MCF 10A (cell line): ENCODE measurements at regions not wholly inside any gene's neighbourhood (a gene's known extent, or its start where the extent isn't known, plus 50 kb on each side); places are given as distances from the start of the nearest gene placed in this dataset.

Experiments used
- BruUV-seq: library from RNA; stranded (reverse); fragments of 400-500 nt; replicated peaks from 2 replicates; lab custom pipeline; 2021; lab: Mats Ljungman, UMichigan
- CTCF ChIA-PET: fragments of 300-600 bp; sonication (Branson Sonifier 250); formaldehyde crosslinking; extraction: SDS; loops from one replicate; lab custom pipeline; 2021; ENCODE audit warnings: antibody characterized with exemption, inconsistent platforms; lab: Yijun Ruan, JAX
- POLR2A ChIA-PET: fragments of 300-600, 350-650 bp; sonication (Branson Sonifier 250); formaldehyde crosslinking; extraction: SDS; loops from one replicate; lab custom pipeline; 2020; ENCODE audit warnings: antibody characterized with exemption, inconsistent platforms; lab: Yijun Ruan, JAX
- DNase-seq: peaks from one replicate; pipeline ENCODE4 v3.0.0-alpha.2; 2018; ENCODE audit not compliant: unreplicated experiment
- H3K27ac Mint-ChIP-seq: one replicate; pipeline ENCODE4 v1.8.0; 2022; ENCODE audit warnings: mild to moderate bottlenecking, low read depth, mixed read lengths; ENCODE audit not compliant: unreplicated experiment
- H3K27me3 Mint-ChIP-seq: one replicate; pipeline ENCODE4 v1.8.0; 2022; ENCODE audit warnings: mixed read lengths; ENCODE audit not compliant: insufficient read depth, unreplicated experiment
- H3K36me3 Mint-ChIP-seq: one replicate; pipeline ENCODE4 v1.8.0; 2022; ENCODE audit warnings: mild to moderate bottlenecking, moderate library complexity, mixed read lengths; ENCODE audit not compliant: insufficient read depth, unreplicated experiment
- H3K4me1 Mint-ChIP-seq: one replicate; pipeline ENCODE4 v1.8.0; 2022; ENCODE audit warnings: mixed read lengths; ENCODE audit not compliant: insufficient read depth, unreplicated experiment
- H3K4me3 Mint-ChIP-seq: one replicate; pipeline ENCODE4 v1.8.0; 2022; ENCODE audit warnings: mild to moderate bottlenecking, moderate library complexity, mixed read lengths; ENCODE audit not compliant: unreplicated experiment
- H3K9me3 Mint-ChIP-seq: one replicate; pipeline ENCODE4 v1.8.0; 2022; ENCODE audit warnings: mixed read lengths; ENCODE audit not compliant: unreplicated experiment
- CTCF ChIP-seq: fragments of 200-600 bp; IDR thresholded peaks from one replicate; pipeline ENCODE4 v1.8.0; 2022; ENCODE audit warnings: antibody characterized with exemption, mild to moderate bottlenecking; ENCODE audit not compliant: unreplicated experiment
- intact Hi-C: fragments of 100-400 bp; cut with micrococcal nuclease; formaldehyde crosslinking; loops from 2 replicates; pipeline ENCODE4 v1.14.1; 2022

- Mint-ChIP-seq H3K36me3 (no peaks in the 10 kb centered on the region), H3K27ac (no peak overlapping the region), H3K4me3 (no peak overlapping the region), H3K27me3 (peaks cover 21% of the 10 kb centered on the region), H3K4me1 (no peaks in the 10 kb centered on the region), H3K9me3 (no peaks in the 10 kb centered on the region)
- no TSS peak for BruUV-seq
- ChIA-PET POLR2A (no interaction called here), CTCF (interaction anchor here (0.7 to 1.2 kb wide), 2 partner anchors 90 to 717 kb away, joined by 3 to 4 read pairs; partner anchors contain the start of gene SLC30A5)
- intact Hi-C loops: no loop called here
- DNase-seq: no peak
- no peak for TF ChIP-seq CTCF
Observed at GRCh38 chr5:69004127-69004526, 89.7 kb upstream of the SLC30A5 start.

DNA sequence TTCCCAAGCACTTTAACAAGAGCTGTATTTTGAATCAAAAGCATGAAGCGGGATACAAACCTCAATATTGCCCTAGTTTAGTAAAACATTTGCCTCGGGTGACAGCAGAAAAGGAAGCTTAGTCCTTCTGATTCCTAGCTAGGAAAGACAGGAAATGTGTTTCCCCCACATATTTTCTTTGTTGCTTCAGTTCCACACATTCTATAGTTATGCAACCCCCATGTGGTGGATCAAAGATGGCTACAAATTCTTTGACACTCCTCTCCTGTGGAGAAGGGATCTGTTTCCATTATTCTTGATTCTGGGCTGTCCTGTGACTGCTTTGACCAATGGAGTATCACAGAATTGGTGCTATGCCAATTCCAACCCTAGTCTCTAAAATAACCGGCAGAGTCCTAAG, 89.1 kb upstream of the SLC30A5 start:
- intact Hi-C loops: loop anchor here (5.0 kb wide), 2 partner anchors 542 to 717 kb away; no protein-coding TSS in a partner anchor
- no peak overlapping the region for H3K27ac Mint-ChIP-seq
- no peak for TF ChIP-seq CTCF
- no TSS peak for BruUV-seq
- no peak overlapping the region for H3K4me3 Mint-ChIP-seq
- DNase-seq: no peak
- no peaks in the 10 kb centered on the region for H3K9me3 Mint-ChIP-seq
- ChIA-PET CTCF (no interaction called here), POLR2A (no interaction called here)
- peaks cover 27% of the 10 kb centered on the region for H3K27me3 Mint-ChIP-seq
- no peaks in the 10 kb centered on the region for H3K36me3 Mint-ChIP-seq
- H3K4me1 Mint-ChIP-seq: no peaks in the 10 kb centered on the region

DNA sequence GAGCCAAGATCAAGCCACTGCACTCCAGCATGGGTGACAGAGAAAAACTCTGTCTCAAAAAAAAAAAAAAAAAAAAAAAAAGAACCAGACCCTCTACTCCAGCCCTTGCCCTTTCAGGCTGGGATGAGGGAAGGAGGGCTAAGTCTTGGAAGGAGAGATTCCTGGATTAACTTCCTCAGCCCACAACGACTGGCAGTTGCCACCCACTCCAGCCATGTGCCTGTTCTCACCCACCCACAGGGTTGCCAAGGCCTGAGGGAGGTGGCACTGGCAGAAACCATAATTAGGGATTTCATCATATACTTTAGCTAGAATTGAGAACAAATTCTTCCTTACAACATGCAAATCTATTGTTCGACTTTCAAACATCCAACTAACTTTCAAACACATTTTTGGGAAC, 87.8 kb upstream of the SLC30A5 start:
- Mint-ChIP-seq H3K4me1 (no peaks in the 10 kb centered on the region), H3K4me3 (no peak overlapping the region), H3K36me3 (no peaks in the 10 kb centered on the region), H3K27me3 (peaks cover 30% of the 10 kb centered on the region), H3K27ac (no peak overlapping the region), H3K9me3 (no peaks in the 10 kb centered on the region)
- DNase-seq: no peak
- intact Hi-C loops: loop anchor here (5.0 kb wide), 2 partner anchors 544 to 719 kb away; no protein-coding TSS in a partner anchor
- no TSS peak for BruUV-seq
- POLR2A ChIA-PET: no interaction called here
- no peak for TF ChIP-seq CTCF
- CTCF ChIA-PET: interaction anchor here (0.8 kb wide), 1 partner anchor 722 kb away, joined by 3 read pairs; no protein-coding TSS in a partner anchor

GRCh38 chr5:69007163-69007562, 86.7 kb upstream of the SLC30A5 start:
- Mint-ChIP-seq H3K9me3 (no peaks in the 10 kb centered on the region), H3K27me3 (peaks cover 30% of the 10 kb centered on the region), H3K36me3 (no peaks in the 10 kb centered on the region), H3K27ac (no peak overlapping the region), H3K4me3 (no peak overlapping the region), H3K4me1 (no peaks in the 10 kb centered on the region)
- no TSS peak for BruUV-seq
- no peak for TF ChIP-seq CTCF
- intact Hi-C loops: loop anchor here (5.0 kb wide), 2 partner anchors 545 to 720 kb away; no protein-coding TSS in a partner anchor
- DNase-seq: no peak
- ChIA-PET POLR2A (no interaction called here), CTCF (interaction anchor here (0.5 to 1.2 kb wide), 9 partner anchors 11 to 727 kb away, joined by 3 to 5 read pairs (median 4); no protein-coding TSS in a partner anchor)
